ENCODE measurements at regions not wholly inside any gene's neighbourhood (a gene's known extent, or its start where the extent isn't known, plus 50 kb on each side); places are given as distances from the start of the nearest gene placed in this dataset.

GRCh38 chr2:129781749-129782632, 197.5 kb upstream of the RAB6C start:
- no peak for DNase-seq (ENCODE audit: low read depth in 2 of 2)

- DNase-seq (ENCODE audit: low read depth in 2 of 2) = no peak
Measured at GRCh38 chr2:129782633-129782990, 196.9 kb upstream of the RAB6C start.

GRCh38 chr2:129784486-129784885, 195.0 kb upstream of the RAB6C start:
- DNase-seq (ENCODE audit: low read depth in 2 of 2) = no peak

- DNase-seq (ENCODE audit: low read depth in 2 of 2) = no peak
Measured at GRCh38 chr2:129791712-129792111, 187.8 kb upstream of the RAB6C start.

GRCh38 chr2:129793431-129793902, 186.0 kb upstream of the RAB6C start:
- no peak for DNase-seq (ENCODE audit: low read depth in 2 of 2)

- no peak for DNase-seq (ENCODE audit: low read depth in 2 of 2)
Measured at GRCh38 chr2:129794116-129794515, 185.3 kb upstream of the RAB6C start.

- DNase-seq (ENCODE audit: low read depth in 2 of 2) = no peak
Measured at GRCh38 chr2:129794540-129794939, 184.9 kb upstream of the RAB6C start.

GRCh38 chr2:129796225-129796624, 183.2 kb upstream of the RAB6C start:
- no peak for DNase-seq (ENCODE audit: low read depth in 2 of 2)

- no peak for DNase-seq (ENCODE audit: low read depth in 2 of 2)
Measured at GRCh38 chr2:129796801-129797488, 182.5 kb upstream of the RAB6C start.

GRCh38 chr2:129797489-129798300, 181.8 kb upstream of the RAB6C start:
- no peak for DNase-seq (ENCODE audit: low read depth in 2 of 2)

- no peak for DNase-seq (ENCODE audit: low read depth in 2 of 2)
Measured at GRCh38 chr2:129798301-129798581, 181.2 kb upstream of the RAB6C start.

GRCh38 chr2:129798626-129799025, 180.8 kb upstream of the RAB6C start:
- DNase-seq (ENCODE audit: low read depth in 2 of 2) = no peak

- no peak for DNase-seq (ENCODE audit: low read depth in 2 of 2)
Measured at GRCh38 chr2:129799036-129799958, 180.2 kb upstream of the RAB6C start.

- no peak for DNase-seq (ENCODE audit: low read depth in 2 of 2)
Measured at GRCh38 chr2:129800285-129800684, 179.2 kb upstream of the RAB6C start.

GRCh38 chr2:129800686-129801085, 178.8 kb upstream of the RAB6C start:
- DNase-seq (ENCODE audit: low read depth in 2 of 2) = no peak

GRCh38 chr2:129801575-129801974, 177.9 kb upstream of the RAB6C start:
- DNase-seq (ENCODE audit: low read depth in 2 of 2) = no peak

- DNase-seq (ENCODE audit: low read depth in 2 of 2) = no peak
Measured at GRCh38 chr2:129802290-129802689, 177.2 kb upstream of the RAB6C start.

- no peak for DNase-seq (ENCODE audit: low read depth in 2 of 2)
Measured at GRCh38 chr2:129803032-129803431, 176.4 kb upstream of the RAB6C start.

- no peak for DNase-seq (ENCODE audit: low read depth in 2 of 2)
Measured at GRCh38 chr2:129803871-129804270, 175.6 kb upstream of the RAB6C start.

GRCh38 chr2:129805899-129806298, 173.6 kb upstream of the RAB6C start:
- no peak for DNase-seq (ENCODE audit: low read depth in 2 of 2)

GRCh38 chr2:129806317-129806716, 173.1 kb upstream of the RAB6C start:
- DNase-seq (ENCODE audit: low read depth in 2 of 2) = no peak
